ENCODE measurements at regions not wholly inside any gene's neighbourhood (a gene's known extent, or its start where the extent isn't known, plus 50 kb on each side); places are given as distances from the start of the nearest gene placed in this dataset.

- no peak overlapping the region for H2BK15ac ChIP-seq (ENCODE audit: low read depth, low read length)
- H3K4me1 Mint-ChIP-seq: peaks cover 30 to 76% of the 10 kb centered on the region in 2 experiments
- H3K9ac ChIP-seq (ENCODE audit: extremely low read depth, insufficient read length, low read length): no peak overlapping the region
- TF ChIP-seq CTCF (conservative IDR thresholded peaks at IDR 0.05): no peak
- H3K14ac ChIP-seq (ENCODE audit: insufficient read depth, low read length): no peak overlapping the region
- H3K27me3 Mint-ChIP-seq (ENCODE audit: low read depth): no peaks in the 10 kb centered on the region
- no peak overlapping the region for H2BK12ac ChIP-seq (ENCODE audit: insufficient read length, low read depth, low read length)
- DNase-seq: no peak
- H2BK120ac ChIP-seq (ENCODE audit: low read depth, low read length, poor library complexity, severe bottlenecking): no peak overlapping the region
- H3K4me3 Mint-ChIP-seq: no peak overlapping the region
- H3K4me2 ChIP-seq (ENCODE audit: insufficient read depth, insufficient read length, low read length): no peak overlapping the region
- no peak overlapping the region for H2BK5ac ChIP-seq (ENCODE audit: insufficient read length, low read length)
- no peaks in the 10 kb centered on the region for H3K9me3 ChIP-seq (ENCODE audit: control insufficient read depth, low read depth, low read length)
- H3K18ac ChIP-seq (ENCODE audit: insufficient read length, low read depth, low read length): no peak overlapping the region
- peak overlapping the region in 1 of 3 experiments; percentile 22; a peak in 1 of 7 replicates for H3K27ac Mint-ChIP-seq
- peaks cover 15% of the 10 kb centered on the region for H3K23me2 ChIP-seq (ENCODE audit: insufficient read length, low read depth, low read length, poor library complexity, severe bottlenecking)
- WGBS (ENCODE audit: extremely low coverage, insufficient read length, low lambda C conversion rate): no CpG with 5 or more reads among the region's 4 CpGs
- H3T11ph ChIP-seq (ENCODE audit: low read length): no peak overlapping the region
- no peaks in the 10 kb centered on the region for H3K27me3 ChIP-seq (ENCODE audit: insufficient read depth, low read length)
- no peak overlapping the region for H3K23ac ChIP-seq (ENCODE audit: insufficient read length, low read depth, low read length)
- H2AK5ac ChIP-seq (ENCODE audit: insufficient read length, low read length): no peak overlapping the region
- H3K27ac ChIP-seq (ENCODE audit: insufficient read length, low read depth, low read length): no peak overlapping the region
- no peak overlapping the region for H4K8ac ChIP-seq (replicated peaks; ENCODE audit: insufficient read length, low read depth, low read length)
- no peak overlapping the region for H2BK20ac ChIP-seq (ENCODE audit: low read depth, low read length, poor library complexity, severe bottlenecking)
- H3K56ac ChIP-seq (ENCODE audit: insufficient read length, low read depth, low read length): no peak overlapping the region
- no peaks in the 10 kb centered on the region for H4K20me1 ChIP-seq (ENCODE audit: control insufficient read depth, insufficient read depth, insufficient read length)
- peaks cover 65% of the 10 kb centered on the region for H3K79me2 ChIP-seq (ENCODE audit: insufficient read depth, low read length)
- H3K79me1 ChIP-seq (ENCODE audit: insufficient read depth, low read depth, low read length, poor library complexity, severe bottlenecking): peaks cover 8% of the 10 kb centered on the region
- no peak overlapping the region for H2AFZ ChIP-seq (ENCODE audit: low read length)
- no peak overlapping the region for H3K4ac ChIP-seq (ENCODE audit: low read depth, low read length)
- peaks cover 0 to 2% of the 10 kb centered on the region in 2 experiments; a peak in 2 of 5 replicates for H3K9me3 Mint-ChIP-seq
- no peak overlapping the region for H4K5ac ChIP-seq (ENCODE audit: insufficient read length, low read depth, low read length)
- H3K4me1 ChIP-seq (ENCODE audit: insufficient read depth, low read length): peaks cover 24% of the 10 kb centered on the region
- no peak overlapping the region for H4K91ac ChIP-seq (ENCODE audit: insufficient read length, low read depth, low read length)
- H3K36me3 Mint-ChIP-seq (ENCODE audit: insufficient read depth in 1 of 3, low read depth in 3 of 3): peaks cover 27 to 91% (median 31%) of the 10 kb centered on the region in 3 experiments
Measured at GRCh38 chr2:7884338-7884737, 797.5 kb upstream of the ID2 start.

Measured in H9 (cell line).